ENCODE measurements at regions not wholly inside any gene's neighbourhood (a gene's known extent, or its start where the extent isn't known, plus 50 kb on each side); places are given as distances from the start of the nearest gene placed in this dataset.

- TF ChIP-seq CTCF (IDR thresholded peaks at IDR 0.05) (no peak), EZH2 (IDR thresholded peaks at IDR 0.05) (no peak)
Observed at GRCh38 chr2:240201866-240202265, 61.4 kb upstream of the OTOS start.
